Coronary artery (tissue), 2 donors: ENCODE measurements at regions not wholly inside any gene's neighbourhood (a gene's known extent, or its start where the extent isn't known, plus 50 kb on each side); places are given as distances from the start of the nearest gene placed in this dataset.

Experiments used
- DNase-seq: peaks from one replicate; pipeline ENCODE4 v3.0.0-alpha.2; 2017; ENCODE audit warnings: low spot score
- H3K27ac ChIP-seq, 2 donors: fragments of 200-600 bp; sonication (generic); one replicate each; pipeline ENCODE4 v1.5.1; 2016 to 2019
- H3K4me3 ChIP-seq: fragments of 200-600 bp; sonication (generic); 2 replicates; pipeline ENCODE4 v1.5.1; 2016; ENCODE audit warnings: mild to moderate bottlenecking, moderate library complexity
- TF ChIP-seq, protein P1 (sequence below): fragments of 200-600 bp; sonication (generic); IDR thresholded peaks from one replicate; pipeline ENCODE4 v1.5.1; 2019; ENCODE audit warnings: antibody characterized with exemption

DNA sequence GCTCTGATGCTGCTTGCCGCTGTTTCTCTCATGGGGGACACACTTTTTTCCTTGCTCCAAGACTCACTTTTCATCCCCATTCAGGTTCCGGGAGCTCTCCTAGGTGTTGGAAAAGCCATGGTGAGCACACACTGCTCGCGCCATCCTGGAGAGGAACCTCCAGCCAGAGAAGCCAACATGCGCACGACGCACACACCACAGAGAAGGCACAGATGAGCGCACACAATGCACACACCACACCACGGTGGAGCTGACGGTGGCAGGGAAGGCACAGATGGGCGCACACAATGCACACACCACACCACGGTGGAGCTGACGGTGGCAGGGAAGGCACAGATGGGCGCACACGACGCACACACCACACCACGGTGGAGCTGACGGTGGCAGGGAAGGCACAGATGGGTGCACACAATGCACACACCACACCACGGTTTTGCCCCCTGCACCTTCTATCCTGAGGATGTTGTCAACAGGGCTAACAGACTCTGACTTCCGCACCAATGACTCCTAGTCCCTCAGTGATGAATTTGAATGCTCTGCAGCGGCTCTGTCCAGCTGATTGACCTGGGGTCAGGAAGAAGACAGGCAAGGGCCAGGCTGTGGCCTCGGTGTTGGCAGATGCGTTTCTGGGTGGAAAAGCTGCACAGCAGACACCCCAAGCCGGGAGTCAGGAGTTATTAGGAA, 154.7 kb downstream of the ERMARD start:
- DNase-seq, result no peak
- Histone ChIP-seq H3K27ac (no peak overlapping the region), H3K4me3 (no peak overlapping the region)
- TF ChIP-seq, protein P1, sequence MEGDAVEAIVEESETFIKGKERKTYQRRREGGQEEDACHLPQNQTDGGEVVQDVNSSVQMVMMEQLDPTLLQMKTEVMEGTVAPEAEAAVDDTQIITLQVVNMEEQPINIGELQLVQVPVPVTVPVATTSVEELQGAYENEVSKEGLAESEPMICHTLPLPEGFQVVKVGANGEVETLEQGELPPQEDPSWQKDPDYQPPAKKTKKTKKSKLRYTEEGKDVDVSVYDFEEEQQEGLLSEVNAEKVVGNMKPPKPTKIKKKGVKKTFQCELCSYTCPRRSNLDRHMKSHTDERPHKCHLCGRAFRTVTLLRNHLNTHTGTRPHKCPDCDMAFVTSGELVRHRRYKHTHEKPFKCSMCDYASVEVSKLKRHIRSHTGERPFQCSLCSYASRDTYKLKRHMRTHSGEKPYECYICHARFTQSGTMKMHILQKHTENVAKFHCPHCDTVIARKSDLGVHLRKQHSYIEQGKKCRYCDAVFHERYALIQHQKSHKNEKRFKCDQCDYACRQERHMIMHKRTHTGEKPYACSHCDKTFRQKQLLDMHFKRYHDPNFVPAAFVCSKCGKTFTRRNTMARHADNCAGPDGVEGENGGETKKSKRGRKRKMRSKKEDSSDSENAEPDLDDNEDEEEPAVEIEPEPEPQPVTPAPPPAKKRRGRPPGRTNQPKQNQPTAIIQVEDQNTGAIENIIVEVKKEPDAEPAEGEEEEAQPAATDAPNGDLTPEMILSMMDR, result no peak

DNA sequence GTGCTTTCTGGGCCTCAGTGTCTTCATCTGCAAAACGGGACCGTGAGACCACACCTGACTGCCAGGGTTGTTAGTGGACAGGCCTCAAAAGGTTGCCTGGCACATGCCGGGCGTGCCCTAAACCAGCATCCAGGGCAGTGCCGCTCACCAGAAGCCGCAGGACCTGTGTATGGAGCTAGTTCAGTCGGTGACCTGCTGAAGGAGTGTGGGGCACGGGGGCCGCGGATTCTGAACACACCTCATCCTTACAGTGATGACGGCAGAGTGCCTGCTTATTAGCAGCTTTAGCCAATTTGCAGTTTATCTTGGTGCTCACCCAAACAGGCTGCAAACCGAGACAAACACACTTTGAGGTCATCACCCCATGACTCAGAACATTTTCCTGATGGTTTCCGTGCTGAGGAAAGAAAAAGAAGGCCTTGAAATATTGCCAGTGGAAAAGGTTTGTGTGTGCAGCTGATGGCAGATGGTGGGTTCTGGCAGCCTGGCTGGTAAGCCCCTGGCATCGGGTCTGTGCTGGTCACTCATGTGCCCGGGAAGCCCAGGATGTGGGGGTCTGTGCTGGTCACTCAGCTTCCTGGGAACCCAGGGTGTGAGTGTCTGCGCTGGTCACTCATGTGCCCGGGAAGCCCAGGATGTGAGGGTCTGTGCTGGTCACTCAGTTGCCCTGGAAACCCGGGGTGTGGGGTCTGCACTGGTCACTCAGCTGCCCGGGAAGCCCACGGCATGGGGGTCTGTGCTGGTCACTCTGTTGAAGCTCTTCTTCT, 153.8 kb downstream of the ERMARD start:
- DNase-seq, result no peak
- Histone ChIP-seq H3K27ac (no peak overlapping the region), H3K4me3 (no peak overlapping the region)
- TF ChIP-seq, protein P1, result no peak

DNA sequence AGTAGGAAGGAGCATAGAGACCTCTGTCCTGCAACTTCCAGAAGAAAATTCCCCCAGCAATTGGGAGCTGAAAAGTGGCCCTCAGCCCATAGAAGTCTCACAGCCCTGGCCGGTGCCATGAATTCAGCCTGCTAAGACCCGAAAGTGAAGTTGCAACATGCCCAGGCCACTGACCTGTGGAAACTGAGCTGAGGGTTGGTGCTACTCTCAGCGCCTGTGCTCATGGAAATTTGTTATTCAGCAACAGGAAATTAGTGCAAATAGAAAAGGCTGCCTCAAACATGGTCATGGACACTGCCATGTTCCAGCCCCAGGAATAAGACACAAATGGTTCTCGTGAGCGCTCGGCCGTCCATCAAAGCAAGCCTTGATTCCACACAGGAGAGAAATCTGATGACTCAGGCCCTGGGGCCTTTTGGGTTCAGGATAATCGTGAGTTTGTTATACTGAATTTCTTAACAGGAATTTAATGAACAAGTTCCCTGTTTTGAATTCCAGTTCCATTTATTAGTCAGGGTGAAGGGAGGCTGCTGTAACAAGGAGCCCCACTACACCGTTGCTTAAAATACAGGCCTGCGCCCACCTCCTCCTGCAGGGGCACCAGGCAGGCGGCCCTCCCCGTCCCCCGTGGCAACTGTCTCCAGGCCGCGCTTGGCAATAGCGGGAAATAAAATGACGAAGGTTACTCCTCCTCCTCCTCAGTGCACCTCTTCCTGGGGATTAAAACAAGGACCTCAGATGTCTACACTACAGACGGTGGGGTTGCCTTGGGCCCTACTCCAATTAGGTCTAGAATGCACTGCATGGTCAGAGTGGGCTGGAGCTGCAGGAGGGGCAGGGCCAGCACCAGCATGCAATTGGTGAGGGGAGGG, 152.9 kb downstream of the ERMARD start:
- H3K4me3 ChIP-seq, result no peak overlapping the region
- TF ChIP-seq, protein P1, result no peak

DNA sequence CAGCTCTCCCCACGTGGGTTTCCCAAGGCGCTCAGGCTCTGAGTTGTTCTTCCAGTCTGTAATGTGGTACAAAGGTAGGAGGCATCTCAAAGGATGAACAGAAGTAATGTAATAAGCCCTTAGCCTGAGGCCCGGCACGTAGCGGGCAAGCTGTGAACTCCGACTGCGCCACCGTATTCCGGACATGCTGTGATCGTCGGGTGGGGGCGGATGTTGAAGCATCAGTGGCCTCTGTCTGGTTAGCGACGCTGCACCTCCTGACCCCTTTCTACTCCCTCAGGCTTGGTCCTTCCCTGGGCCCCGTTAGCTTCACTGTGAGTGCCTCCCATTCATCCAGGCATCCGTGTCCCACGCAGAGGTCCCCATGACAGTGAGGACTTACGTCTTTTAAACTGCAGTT, 151.7 kb downstream of the ERMARD start:
- H3K4me3 ChIP-seq, result no peak overlapping the region
- TF ChIP-seq, protein P1, result no peak
- DNase-seq, result no peak
- H3K27ac ChIP-seq, result no peak overlapping the region

More for the DNA sequence above, 152.9 kb downstream of the ERMARD start:
- DNase-seq, result no peak
- no peak overlapping the region for H3K27ac ChIP-seq

DNA sequence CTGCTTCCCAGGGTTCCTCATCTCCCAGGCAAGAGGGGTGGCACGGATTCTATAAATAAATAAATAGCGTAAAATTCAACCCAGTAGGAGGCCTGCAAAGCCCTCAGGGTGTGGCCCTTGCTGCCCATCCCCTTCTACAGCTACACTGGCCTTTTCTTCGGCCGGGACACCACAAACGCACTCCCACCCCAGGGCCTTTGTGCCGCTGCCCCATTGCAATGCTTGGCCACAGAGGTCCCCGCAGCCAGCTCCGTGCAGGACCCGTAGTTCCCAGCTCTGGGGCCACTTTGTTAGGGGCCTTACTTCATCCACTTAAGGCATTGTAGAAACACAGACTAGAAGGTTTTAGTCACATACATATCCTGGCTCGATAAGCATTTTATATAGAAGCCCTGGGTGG, 151.2 kb downstream of the ERMARD start:
- Histone ChIP-seq H3K4me3 (no peak overlapping the region), H3K27ac (no peak overlapping the region)
- TF ChIP-seq, protein P1, result no peak
- DNase-seq, result no peak

DNA sequence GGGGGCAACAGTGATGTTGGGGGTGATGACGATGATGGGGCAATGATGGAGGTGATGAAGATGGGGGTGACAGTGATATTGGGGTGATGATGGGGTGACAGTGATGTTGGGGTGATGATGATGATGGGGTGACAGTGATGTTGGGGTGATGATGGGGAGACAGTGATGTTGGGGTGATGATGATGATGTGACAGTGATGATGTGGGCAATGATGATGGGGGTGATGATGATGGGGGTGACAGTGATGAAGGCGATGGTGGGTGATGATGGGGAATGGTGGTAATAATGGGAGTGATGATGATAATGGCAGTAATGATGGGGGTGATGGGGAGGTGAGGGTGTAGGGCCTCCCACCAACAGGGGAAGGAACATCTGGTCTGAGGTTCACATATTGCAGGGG, 150.6 kb downstream of the ERMARD start:
- H3K4me3 ChIP-seq, result no peak overlapping the region
- DNase-seq, result no peak
- TF ChIP-seq, protein P1, result no peak
- H3K27ac ChIP-seq, result no peak overlapping the region
